ENCODE measurements at regions not wholly inside any gene's neighbourhood (a gene's known extent, or its start where the extent isn't known, plus 50 kb on each side); places are given as distances from the start of the nearest gene placed in this dataset.
A peak's percentile ranks its signal among the peaks of the same experiment; 100 is the strongest.
"Not testable (repeated sequence)": the region's sequence is repeated elsewhere in the genome, so short reads cannot be mapped to it uniquely, and the experiment has no call there.

- TF ChIP-seq, protein P1, sequence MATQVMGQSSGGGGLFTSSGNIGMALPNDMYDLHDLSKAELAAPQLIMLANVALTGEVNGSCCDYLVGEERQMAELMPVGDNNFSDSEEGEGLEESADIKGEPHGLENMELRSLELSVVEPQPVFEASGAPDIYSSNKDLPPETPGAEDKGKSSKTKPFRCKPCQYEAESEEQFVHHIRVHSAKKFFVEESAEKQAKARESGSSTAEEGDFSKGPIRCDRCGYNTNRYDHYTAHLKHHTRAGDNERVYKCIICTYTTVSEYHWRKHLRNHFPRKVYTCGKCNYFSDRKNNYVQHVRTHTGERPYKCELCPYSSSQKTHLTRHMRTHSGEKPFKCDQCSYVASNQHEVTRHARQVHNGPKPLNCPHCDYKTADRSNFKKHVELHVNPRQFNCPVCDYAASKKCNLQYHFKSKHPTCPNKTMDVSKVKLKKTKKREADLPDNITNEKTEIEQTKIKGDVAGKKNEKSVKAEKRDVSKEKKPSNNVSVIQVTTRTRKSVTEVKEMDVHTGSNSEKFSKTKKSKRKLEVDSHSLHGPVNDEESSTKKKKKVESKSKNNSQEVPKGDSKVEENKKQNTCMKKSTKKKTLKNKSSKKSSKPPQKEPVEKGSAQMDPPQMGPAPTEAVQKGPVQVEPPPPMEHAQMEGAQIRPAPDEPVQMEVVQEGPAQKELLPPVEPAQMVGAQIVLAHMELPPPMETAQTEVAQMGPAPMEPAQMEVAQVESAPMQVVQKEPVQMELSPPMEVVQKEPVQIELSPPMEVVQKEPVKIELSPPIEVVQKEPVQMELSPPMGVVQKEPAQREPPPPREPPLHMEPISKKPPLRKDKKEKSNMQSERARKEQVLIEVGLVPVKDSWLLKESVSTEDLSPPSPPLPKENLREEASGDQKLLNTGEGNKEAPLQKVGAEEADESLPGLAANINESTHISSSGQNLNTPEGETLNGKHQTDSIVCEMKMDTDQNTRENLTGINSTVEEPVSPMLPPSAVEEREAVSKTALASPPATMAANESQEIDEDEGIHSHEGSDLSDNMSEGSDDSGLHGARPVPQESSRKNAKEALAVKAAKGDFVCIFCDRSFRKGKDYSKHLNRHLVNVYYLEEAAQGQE (IDR thresholded peaks at IDR 0.05): no peak
- TF ChIP-seq EGR1 (IDR thresholded peaks at IDR 0.05; ENCODE audit: low read depth in 2 of 2): no peak
- TF ChIP-seq, protein P2, sequence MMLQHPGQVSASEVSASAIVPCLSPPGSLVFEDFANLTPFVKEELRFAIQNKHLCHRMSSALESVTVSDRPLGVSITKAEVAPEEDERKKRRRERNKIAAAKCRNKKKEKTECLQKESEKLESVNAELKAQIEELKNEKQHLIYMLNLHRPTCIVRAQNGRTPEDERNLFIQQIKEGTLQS (IDR thresholded peaks at IDR 0.05): no peak
- peak; percentile 45 to 69 for TF ChIP-seq HNF4A (conservative IDR thresholded peaks at IDR 0.05)
- peak; percentile 32 for TF ChIP-seq YY1 (IDR thresholded peaks at IDR 0.05)
- TF ChIP-seq HNF4G (IDR thresholded peaks at IDR 0.05): no peak
- TF ChIP-seq FOXA1 (IDR thresholded peaks at IDR 0.05): peak; percentile 84
- TF ChIP-seq SP1 (IDR thresholded peaks at IDR 0.05): no peak
- TF ChIP-seq NR2F2 (IDR thresholded peaks at IDR 0.05): no peak
- TF ChIP-seq TAF1 (conservative IDR thresholded peaks at IDR 0.05): no peak
- TF ChIP-seq RAD21 (IDR thresholded peaks at IDR 0.05): peak; percentile 8 to 25
These were observed 810.7 kb upstream of the AUTS2 start (continued) for GRCh38 chr7:68787566-68787965.

DNA sequence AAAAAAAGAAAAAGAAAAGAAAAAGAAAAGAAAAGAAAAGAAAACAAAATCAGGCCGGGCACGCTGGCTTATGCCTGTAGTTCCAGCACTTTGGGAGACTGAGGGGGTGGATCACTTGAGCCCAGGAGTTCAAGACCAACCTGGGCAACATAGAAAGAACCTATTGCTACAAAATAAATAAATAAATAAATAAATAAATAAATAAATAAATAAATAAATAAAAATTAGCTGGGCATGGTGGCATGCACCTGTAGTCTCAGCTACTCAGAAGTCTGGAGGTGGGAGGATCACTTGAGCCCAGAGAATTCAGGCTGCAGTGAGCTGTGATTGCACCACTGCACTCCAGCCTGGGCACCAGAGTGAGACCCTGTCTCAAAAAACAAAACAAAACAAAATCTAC, 809.7 kb upstream of the AUTS2 start:
- not testable (repeated sequence) for H3K4me3 ChIP-seq (ENCODE audit: low read depth in 1 of 3, low read length in 3 of 3); H3K9me3 ChIP-seq (ENCODE audit: control insufficient read depth in 4 of 4, low read length in 3 of 4); H3K27me3 ChIP-seq (ENCODE audit: control insufficient read depth in 4 of 4, insufficient read depth in 4 of 4, low read length in 3 of 4); DNase-seq (ENCODE audit: low spot score); H3K36me3 ChIP-seq (ENCODE audit: control insufficient read depth in 4 of 4, insufficient read depth in 3 of 4, low read depth in 1 of 4, low read length in 3 of 4); H3K27ac ChIP-seq (ENCODE audit: low read depth in 1 of 2, low read length in 2 of 2); H3K4me1 ChIP-seq (ENCODE audit: control insufficient read depth in 4 of 4, insufficient read depth in 4 of 4, low read length in 3 of 4); H3K9ac ChIP-seq (ENCODE audit: low read depth in 1 of 2, low read length in 2 of 2)
- 97% methylated on average over 2 of the region's 2 CpGs for WGBS

GRCh38 chr7:68789597-68789996, 808.7 kb upstream of the AUTS2 start:
- WGBS: 55% methylated on average over 4 of the region's 4 CpGs
- Histone ChIP-seq H3K4me3 (ENCODE audit: low read depth in 1 of 3, low read length in 3 of 3) (no peak overlapping the region), H3K36me3 (ENCODE audit: control insufficient read depth in 4 of 4, insufficient read depth in 3 of 4, low read depth in 1 of 4, low read length in 3 of 4) (no peaks in the 10 kb centered on the region), H3K27ac (ENCODE audit: low read depth in 1 of 2, low read length in 2 of 2) (no peak overlapping the region), H3K4me1 (ENCODE audit: control insufficient read depth in 4 of 4, insufficient read depth in 4 of 4, low read length in 3 of 4) (peaks cover 0 to 4% (median 1%) of the 10 kb centered on the region in 4 donors), H3K27me3 (ENCODE audit: control insufficient read depth in 4 of 4, insufficient read depth in 4 of 4, low read length in 3 of 4) (no peaks in the 10 kb centered on the region), H3K9me3 (ENCODE audit: control insufficient read depth in 4 of 4, low read length in 3 of 4) (peaks cover 0 to 6% (median 0%) of the 10 kb centered on the region in 4 donors), H3K9ac (ENCODE audit: low read depth in 1 of 2, low read length in 2 of 2) (no peak overlapping the region)
- TF ChIP-seq HNF4G (IDR thresholded peaks at IDR 0.05) (no peak), FOXA1 (IDR thresholded peaks at IDR 0.05) (no peak), RAD21 (IDR thresholded peaks at IDR 0.05) (no peak), FOXA2 (IDR thresholded peaks at IDR 0.05) (no peak), RXRA (IDR thresholded peaks at IDR 0.05) (no peak), NR2F2 (IDR thresholded peaks at IDR 0.05) (no peak), TAF1 (conservative IDR thresholded peaks at IDR 0.05) (no peak), EGR1 (IDR thresholded peaks at IDR 0.05; ENCODE audit: low read depth in 2 of 2) (no peak), MAX (IDR thresholded peaks at IDR 0.05) (no peak), GABPA (IDR thresholded peaks at IDR 0.05 in 1 of 2, conservative IDR thresholded peaks at IDR 0.05 in 1 of 2) (no peak), HNF4A (conservative IDR thresholded peaks at IDR 0.05) (no peak), YY1 (IDR thresholded peaks at IDR 0.05) (no peak), JUND (IDR thresholded peaks at IDR 0.05) (no peak), SP1 (IDR thresholded peaks at IDR 0.05) (no peak)
- TF ChIP-seq, protein P1 (IDR thresholded peaks at IDR 0.05): no peak
- TF ChIP-seq, protein P3, sequence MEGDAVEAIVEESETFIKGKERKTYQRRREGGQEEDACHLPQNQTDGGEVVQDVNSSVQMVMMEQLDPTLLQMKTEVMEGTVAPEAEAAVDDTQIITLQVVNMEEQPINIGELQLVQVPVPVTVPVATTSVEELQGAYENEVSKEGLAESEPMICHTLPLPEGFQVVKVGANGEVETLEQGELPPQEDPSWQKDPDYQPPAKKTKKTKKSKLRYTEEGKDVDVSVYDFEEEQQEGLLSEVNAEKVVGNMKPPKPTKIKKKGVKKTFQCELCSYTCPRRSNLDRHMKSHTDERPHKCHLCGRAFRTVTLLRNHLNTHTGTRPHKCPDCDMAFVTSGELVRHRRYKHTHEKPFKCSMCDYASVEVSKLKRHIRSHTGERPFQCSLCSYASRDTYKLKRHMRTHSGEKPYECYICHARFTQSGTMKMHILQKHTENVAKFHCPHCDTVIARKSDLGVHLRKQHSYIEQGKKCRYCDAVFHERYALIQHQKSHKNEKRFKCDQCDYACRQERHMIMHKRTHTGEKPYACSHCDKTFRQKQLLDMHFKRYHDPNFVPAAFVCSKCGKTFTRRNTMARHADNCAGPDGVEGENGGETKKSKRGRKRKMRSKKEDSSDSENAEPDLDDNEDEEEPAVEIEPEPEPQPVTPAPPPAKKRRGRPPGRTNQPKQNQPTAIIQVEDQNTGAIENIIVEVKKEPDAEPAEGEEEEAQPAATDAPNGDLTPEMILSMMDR (IDR thresholded peaks at IDR 0.05; ENCODE audit: low read depth, low read length, missing input control): no peak
- TF ChIP-seq, protein P2 (IDR thresholded peaks at IDR 0.05): no peak
- TF ChIP-seq, protein P4, sequence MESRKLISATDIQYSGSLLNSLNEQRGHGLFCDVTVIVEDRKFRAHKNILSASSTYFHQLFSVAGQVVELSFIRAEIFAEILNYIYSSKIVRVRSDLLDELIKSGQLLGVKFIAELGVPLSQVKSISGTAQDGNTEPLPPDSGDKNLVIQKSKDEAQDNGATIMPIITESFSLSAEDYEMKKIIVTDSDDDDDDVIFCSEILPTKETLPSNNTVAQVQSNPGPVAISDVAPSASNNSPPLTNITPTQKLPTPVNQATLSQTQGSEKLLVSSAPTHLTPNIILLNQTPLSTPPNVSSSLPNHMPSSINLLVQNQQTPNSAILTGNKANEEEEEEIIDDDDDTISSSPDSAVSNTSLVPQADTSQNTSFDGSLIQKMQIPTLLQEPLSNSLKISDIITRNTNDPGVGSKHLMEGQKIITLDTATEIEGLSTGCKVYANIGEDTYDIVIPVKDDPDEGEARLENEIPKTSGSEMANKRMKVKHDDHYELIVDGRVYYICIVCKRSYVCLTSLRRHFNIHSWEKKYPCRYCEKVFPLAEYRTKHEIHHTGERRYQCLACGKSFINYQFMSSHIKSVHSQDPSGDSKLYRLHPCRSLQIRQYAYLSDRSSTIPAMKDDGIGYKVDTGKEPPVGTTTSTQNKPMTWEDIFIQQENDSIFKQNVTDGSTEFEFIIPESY (IDR thresholded peaks at IDR 0.05): no peak
- no peak for DNase-seq (ENCODE audit: low spot score)
